ENCODE measurements at regions not wholly inside any gene's neighbourhood (a gene's known extent, or its start where the extent isn't known, plus 50 kb on each side); places are given as distances from the start of the nearest gene placed in this dataset.

- no peak for TF ChIP-seq GATA1 (IDR thresholded peaks at IDR 0.05; ENCODE audit: low read depth, low read length)
- TF ChIP-seq POLR2A (IDR thresholded peaks at IDR 0.05; ENCODE audit: low read length): no peak
Observed at GRCh38 chr1:192418552-192419285, 101.9 kb downstream of the RGS21 start.
